HG02588 (cell line): ENCODE measurements at regions not wholly inside any gene's neighbourhood (a gene's known extent, or its start where the extent isn't known, plus 50 kb on each side); places are given as distances from the start of the nearest gene placed in this dataset.
"Not testable (repeated sequence)": the region's sequence is repeated elsewhere in the genome, so short reads cannot be mapped to it uniquely, and the experiment has no call there.

Source experiments
- ATAC-seq: cut with Tn5 transposase; IDR thresholded peaks from one replicate; pipeline ENCODE4 v1.9.1; 2021; ENCODE audit warnings: mild to moderate bottlenecking, moderate library complexity; ENCODE audit not compliant: unreplicated experiment

- no peak for ATAC-seq
Measured at GRCh38 chr1:199474738-199475137, 552.8 kb upstream of the NR5A2 start.

GRCh38 chr1:199482426-199482825, 545.1 kb upstream of the NR5A2 start:
- ATAC-seq: no peak

GRCh38 chr1:199489594-199489993, 537.9 kb upstream of the NR5A2 start:
- ATAC-seq: no peak

- no peak for ATAC-seq
Measured at GRCh38 chr1:199490769-199491527, 536.6 kb upstream of the NR5A2 start.

- no peak for ATAC-seq
Measured at GRCh38 chr1:199495432-199495831, 532.1 kb upstream of the NR5A2 start.

GRCh38 chr1:199498802-199499201, 528.7 kb upstream of the NR5A2 start:
- peak; percentile 66 for ATAC-seq

- ATAC-seq: no peak
Measured at GRCh38 chr1:199508072-199508471, 519.4 kb upstream of the NR5A2 start.

- no peak for ATAC-seq
Measured at GRCh38 chr1:199508653-199509052, 518.9 kb upstream of the NR5A2 start.

GRCh38 chr1:199509456-199509855, 518.1 kb upstream of the NR5A2 start:
- no peak for ATAC-seq

GRCh38 chr1:199510314-199510713, 517.2 kb upstream of the NR5A2 start:
- peak; percentile 88 for ATAC-seq

GRCh38 chr1:199512037-199512710, 515.3 kb upstream of the NR5A2 start:
- no peak for ATAC-seq

GRCh38 chr1:199515261-199515660, 512.2 kb upstream of the NR5A2 start:
- ATAC-seq: no peak

- no peak for ATAC-seq
Measured at GRCh38 chr1:199522338-199522737, 505.2 kb upstream of the NR5A2 start.

GRCh38 chr1:199522936-199523335, 504.6 kb upstream of the NR5A2 start:
- no peak for ATAC-seq

GRCh38 chr1:199529324-199529723, 498.2 kb upstream of the NR5A2 start:
- ATAC-seq: no peak

- not testable (repeated sequence) for ATAC-seq
Measured at GRCh38 chr1:199533361-199533760, 494.1 kb upstream of the NR5A2 start.

- ATAC-seq: no peak
Measured at GRCh38 chr1:199545780-199546179, 481.7 kb upstream of the NR5A2 start.

- peak; percentile 60 for ATAC-seq
Measured at GRCh38 chr1:199546323-199546722, 481.2 kb upstream of the NR5A2 start.

GRCh38 chr1:199549421-199549820, 478.1 kb upstream of the NR5A2 start:
- no peak for ATAC-seq

- no peak for ATAC-seq
Measured at GRCh38 chr1:199550199-199551065, 477.1 kb upstream of the NR5A2 start.

- no peak for ATAC-seq
Measured at GRCh38 chr1:199551967-199552565, 475.4 kb upstream of the NR5A2 start.
